WERI-Rb-1 (cell line): ENCODE measurements at regions not wholly inside any gene's neighbourhood (a gene's known extent, or its start where the extent isn't known, plus 50 kb on each side); places are given as distances from the start of the nearest gene placed in this dataset.

Source experiments
- DNase-seq: peaks from one replicate; pipeline ENCODE4 v3.0.0-alpha.2; 2020
- H3K27ac ChIP-seq: fragments of 250-450 bp; sonication (Bioruptor Pico); 2 replicates; pipeline ENCODE4 v1.5.1; 2020; ENCODE audit warnings: mild to moderate bottlenecking, moderate library complexity
- H3K27me3 ChIP-seq: fragments of 250-450 bp; sonication (Bioruptor Pico); 2 replicates; pipeline ENCODE4 v1.5.1; 2021; ENCODE audit warnings: mild to moderate bottlenecking, low read depth, moderate library complexity; ENCODE audit not compliant: insufficient read depth, severe bottlenecking
- H3K36me3 ChIP-seq: fragments of 250-450 bp; sonication (Bioruptor Pico); 2 replicates; pipeline ENCODE4 v1.5.1; 2020; ENCODE audit warnings: mild to moderate bottlenecking, moderate library complexity
- H3K4me3 ChIP-seq: 2 replicates; pipeline ENCODE4 v1.5.1; 2011; ENCODE audit warnings: low read depth, mild to moderate bottlenecking, control low read depth, low read length
- H3K9me3 ChIP-seq: fragments of 250-450 bp; sonication (Bioruptor Pico); 2 replicates; pipeline ENCODE4 v1.5.1; 2021; ENCODE audit warnings: mild to moderate bottlenecking, moderate library complexity; ENCODE audit not compliant: severe bottlenecking
- TF ChIP-seq, protein P1 (sequence below): IDR thresholded peaks from 2 replicates; pipeline ENCODE4 v1.5.1; 2011; ENCODE audit warnings: low read depth, mild to moderate bottlenecking, control low read depth, inconsistent platforms, low read length

GRCh38 chr2:173747035-173747434 lies 218.1 kb downstream of the SP3 start:
- TF ChIP-seq, protein P1, sequence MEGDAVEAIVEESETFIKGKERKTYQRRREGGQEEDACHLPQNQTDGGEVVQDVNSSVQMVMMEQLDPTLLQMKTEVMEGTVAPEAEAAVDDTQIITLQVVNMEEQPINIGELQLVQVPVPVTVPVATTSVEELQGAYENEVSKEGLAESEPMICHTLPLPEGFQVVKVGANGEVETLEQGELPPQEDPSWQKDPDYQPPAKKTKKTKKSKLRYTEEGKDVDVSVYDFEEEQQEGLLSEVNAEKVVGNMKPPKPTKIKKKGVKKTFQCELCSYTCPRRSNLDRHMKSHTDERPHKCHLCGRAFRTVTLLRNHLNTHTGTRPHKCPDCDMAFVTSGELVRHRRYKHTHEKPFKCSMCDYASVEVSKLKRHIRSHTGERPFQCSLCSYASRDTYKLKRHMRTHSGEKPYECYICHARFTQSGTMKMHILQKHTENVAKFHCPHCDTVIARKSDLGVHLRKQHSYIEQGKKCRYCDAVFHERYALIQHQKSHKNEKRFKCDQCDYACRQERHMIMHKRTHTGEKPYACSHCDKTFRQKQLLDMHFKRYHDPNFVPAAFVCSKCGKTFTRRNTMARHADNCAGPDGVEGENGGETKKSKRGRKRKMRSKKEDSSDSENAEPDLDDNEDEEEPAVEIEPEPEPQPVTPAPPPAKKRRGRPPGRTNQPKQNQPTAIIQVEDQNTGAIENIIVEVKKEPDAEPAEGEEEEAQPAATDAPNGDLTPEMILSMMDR: no peak
- Histone ChIP-seq H3K36me3 (no peaks in the 10 kb centered on the region), H3K4me3 (no peak overlapping the region), H3K27me3 (no peaks in the 10 kb centered on the region), H3K27ac (no peak overlapping the region), H3K9me3 (no peaks in the 10 kb centered on the region)
- no peak for DNase-seq

GRCh38 chr2:173749315-173749714 lies 215.9 kb downstream of the SP3 start:
- no peaks in the 10 kb centered on the region for H3K27me3 ChIP-seq
- no peak overlapping the region for H3K27ac ChIP-seq
- TF ChIP-seq, protein P1: peak; percentile 36; the same call in 1 of the 2 replicates
- H3K36me3 ChIP-seq: no peaks in the 10 kb centered on the region
- H3K9me3 ChIP-seq: no peaks in the 10 kb centered on the region
- H3K4me3 ChIP-seq: no peak overlapping the region
- no peak for DNase-seq

DNA sequence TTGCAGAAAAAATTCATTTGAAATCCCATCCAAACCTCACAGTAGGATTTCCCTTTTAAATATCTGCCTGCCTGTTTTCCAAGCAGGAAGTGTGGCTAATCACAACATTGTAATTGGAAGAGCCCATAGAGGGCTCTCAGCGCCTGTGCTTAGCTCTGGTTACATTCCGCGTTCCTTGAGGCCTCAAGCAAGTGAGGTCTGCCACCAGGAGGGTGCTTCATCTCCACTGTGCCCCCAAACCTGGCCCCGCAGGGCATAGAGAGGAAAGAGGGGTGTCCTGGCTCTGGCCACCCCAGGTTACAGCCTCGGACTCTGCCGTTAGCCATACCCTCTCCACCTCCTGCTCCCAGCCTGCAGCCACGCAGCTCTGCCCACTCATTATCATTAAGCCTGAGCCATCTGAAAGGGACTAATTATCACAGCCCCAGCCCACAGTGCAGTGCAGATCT lies 214.8 kb downstream of the SP3 start:
- no peaks in the 10 kb centered on the region for H3K9me3 ChIP-seq
- H3K4me3 ChIP-seq: no peak overlapping the region
- peak; percentile 26 for DNase-seq
- H3K27ac ChIP-seq: no peak overlapping the region
- TF ChIP-seq, protein P1: peak; percentile 21; the same call in 1 of the 2 replicates
- H3K36me3 ChIP-seq: no peaks in the 10 kb centered on the region
- H3K27me3 ChIP-seq: no peaks in the 10 kb centered on the region

- Histone ChIP-seq H3K4me3 (no peak overlapping the region), H3K27ac (no peak overlapping the region), H3K9me3 (no peaks in the 10 kb centered on the region), H3K36me3 (no peaks in the 10 kb centered on the region), H3K27me3 (no peaks in the 10 kb centered on the region)
- TF ChIP-seq, protein P1: no peak
- no peak for DNase-seq
These were observed 214.3 kb downstream of the SP3 start for GRCh38 chr2:173750831-173751230.

GRCh38 chr2:173751245-173751975 lies 213.8 kb downstream of the SP3 start:
- TF ChIP-seq, protein P1: no peak
- no peak overlapping the region for H3K4me3 ChIP-seq
- no peaks in the 10 kb centered on the region for H3K36me3 ChIP-seq
- no peak overlapping the region for H3K27ac ChIP-seq
- H3K27me3 ChIP-seq: no peaks in the 10 kb centered on the region
- H3K9me3 ChIP-seq: no peaks in the 10 kb centered on the region
- no peak for DNase-seq

GRCh38 chr2:173752152-173752551 lies 213.0 kb downstream of the SP3 start:
- H3K27ac ChIP-seq: no peak overlapping the region
- DNase-seq: no peak

More at GRCh38 chr2:173752152-173752551, 213.0 kb downstream of the SP3 start:
- TF ChIP-seq, protein P1: peak; percentile 53
- H3K4me3 ChIP-seq: no peak overlapping the region
- H3K36me3 ChIP-seq: no peaks in the 10 kb centered on the region
- H3K27me3 ChIP-seq: no peaks in the 10 kb centered on the region
- H3K9me3 ChIP-seq: no peaks in the 10 kb centered on the region
